ENCODE measurements at regions not wholly inside any gene's neighbourhood (a gene's known extent, or its start where the extent isn't known, plus 50 kb on each side); places are given as distances from the start of the nearest gene placed in this dataset.

GRCh38 chr2:102951249-102951648, 189.4 kb downstream of the TMEM182 start:
- DNase-seq (ENCODE audit: low spot score): no peak

GRCh38 chr2:102967451-102967850, 205.6 kb downstream of the TMEM182 start:
- DNase-seq (ENCODE audit: low spot score): peak; percentile 85

- peak; percentile 69 for DNase-seq (ENCODE audit: low spot score)
Observed at GRCh38 chr2:102968375-102968774, 206.5 kb downstream of the TMEM182 start.

GRCh38 chr2:102971701-102972100, 209.9 kb downstream of the TMEM182 start:
- DNase-seq (ENCODE audit: low spot score): no peak

- DNase-seq (ENCODE audit: low spot score): peak; percentile 60
Observed at GRCh38 chr2:102975996-102976975, 214.5 kb downstream of the TMEM182 start.

GRCh38 chr2:102977426-102978090, 215.7 kb downstream of the TMEM182 start:
- no peak for DNase-seq (ENCODE audit: low spot score)

- no peak for DNase-seq (ENCODE audit: low spot score)
Observed at GRCh38 chr2:102978091-102978490, 216.3 kb downstream of the TMEM182 start.

- DNase-seq (ENCODE audit: low spot score): no peak
Observed at GRCh38 chr2:102979429-102979828, 217.6 kb downstream of the TMEM182 start.

- no peak for DNase-seq (ENCODE audit: low spot score)
Observed at GRCh38 chr2:102983786-102984185, 222.0 kb downstream of the TMEM182 start.

- DNase-seq (ENCODE audit: low spot score): no peak
Observed at GRCh38 chr2:102986826-102987490, 225.1 kb downstream of the TMEM182 start.

- DNase-seq (ENCODE audit: low spot score): no peak
Observed at GRCh38 chr2:102992607-102993006, 230.8 kb downstream of the TMEM182 start.

- no peak for DNase-seq (ENCODE audit: low spot score)
Observed at GRCh38 chr2:102999958-103000357, 238.1 kb downstream of the TMEM182 start.

- DNase-seq (ENCODE audit: low spot score): no peak
Observed at GRCh38 chr2:103002954-103003353, 241.1 kb downstream of the TMEM182 start.

GRCh38 chr2:103003750-103004260, 242.0 kb downstream of the TMEM182 start:
- DNase-seq (ENCODE audit: low spot score): no peak

GRCh38 chr2:103004426-103004942, 242.7 kb downstream of the TMEM182 start:
- no peak for DNase-seq (ENCODE audit: low spot score)

- no peak for DNase-seq (ENCODE audit: low spot score)
Observed at GRCh38 chr2:103005393-103005792, 243.6 kb downstream of the TMEM182 start.

GRCh38 chr2:103007086-103007485, 245.3 kb downstream of the TMEM182 start:
- DNase-seq (ENCODE audit: low spot score): no peak

- DNase-seq (ENCODE audit: low spot score): peak; percentile 12
Observed at GRCh38 chr2:103008586-103008985, 246.8 kb downstream of the TMEM182 start.

GRCh38 chr2:103009871-103010270, 248.0 kb downstream of the TMEM182 start:
- DNase-seq (ENCODE audit: low spot score): no peak

GRCh38 chr2:103010306-103010705, 248.5 kb downstream of the TMEM182 start:
- DNase-seq (ENCODE audit: low spot score): no peak

- no peak for DNase-seq (ENCODE audit: low spot score)
Observed at GRCh38 chr2:103010751-103011150, 248.9 kb downstream of the TMEM182 start.

- DNase-seq (ENCODE audit: low spot score): no peak
Observed at GRCh38 chr2:103012590-103012989, 250.8 kb downstream of the TMEM182 start.
